ENCODE measurements at regions not wholly inside any gene's neighbourhood (a gene's known extent, or its start where the extent isn't known, plus 50 kb on each side); places are given as distances from the start of the nearest gene placed in this dataset.

GRCh38 chr6:2502096-2502997 is 248.4 kb downstream of the MYLK4 start:
- no peak for DNase-seq (ENCODE audit: low read depth)
- no peak for TF ChIP-seq CTCF (IDR thresholded peaks at IDR 0.05; ENCODE audit: insufficient read depth, low read length)
- no peak overlapping the region for H3K4me3 ChIP-seq (ENCODE audit: low read depth, low read length)

GRCh38 chr6:2497922-2498623 is 252.6 kb downstream of the MYLK4 start:
- H3K4me3 ChIP-seq (ENCODE audit: low read depth, low read length), result no peak overlapping the region
- no peak for DNase-seq (ENCODE audit: low read depth)
- no peak for TF ChIP-seq CTCF (IDR thresholded peaks at IDR 0.05; ENCODE audit: insufficient read depth, low read length)

- DNase-seq (ENCODE audit: low read depth), result no peak
- no peak for TF ChIP-seq CTCF (IDR thresholded peaks at IDR 0.05; ENCODE audit: insufficient read depth, low read length)
- H3K4me3 ChIP-seq (ENCODE audit: low read depth, low read length), result no peak overlapping the region
Measured at GRCh38 chr6:2496291-2496690, 250.9 kb upstream of the GMDS start.

- no peak for TF ChIP-seq CTCF (IDR thresholded peaks at IDR 0.05; ENCODE audit: insufficient read depth, low read length)
- H3K4me3 ChIP-seq (ENCODE audit: low read depth, low read length), result no peak overlapping the region
- no peak for DNase-seq (ENCODE audit: low read depth)
Measured at GRCh38 chr6:2492686-2493523, 247.5 kb upstream of the GMDS start.

- H3K4me3 ChIP-seq (ENCODE audit: low read depth, low read length), result no peak overlapping the region
- DNase-seq (ENCODE audit: low read depth), result no peak
- no peak for TF ChIP-seq CTCF (IDR thresholded peaks at IDR 0.05; ENCODE audit: insufficient read depth, low read length)
Measured at GRCh38 chr6:2491137-2491536, 245.7 kb upstream of the GMDS start.

GRCh38 chr6:2488578-2488977 is 243.2 kb upstream of the GMDS start:
- no peak for DNase-seq (ENCODE audit: low read depth)

More at GRCh38 chr6:2488578-2488977, 243.2 kb upstream of the GMDS start:
- H3K4me3 ChIP-seq (ENCODE audit: low read depth, low read length), result no peak overlapping the region
- no peak for TF ChIP-seq CTCF (IDR thresholded peaks at IDR 0.05; ENCODE audit: insufficient read depth, low read length)
